ENCODE measurements at regions not wholly inside any gene's neighbourhood (a gene's known extent, or its start where the extent isn't known, plus 50 kb on each side); places are given as distances from the start of the nearest gene placed in this dataset.

DNA sequence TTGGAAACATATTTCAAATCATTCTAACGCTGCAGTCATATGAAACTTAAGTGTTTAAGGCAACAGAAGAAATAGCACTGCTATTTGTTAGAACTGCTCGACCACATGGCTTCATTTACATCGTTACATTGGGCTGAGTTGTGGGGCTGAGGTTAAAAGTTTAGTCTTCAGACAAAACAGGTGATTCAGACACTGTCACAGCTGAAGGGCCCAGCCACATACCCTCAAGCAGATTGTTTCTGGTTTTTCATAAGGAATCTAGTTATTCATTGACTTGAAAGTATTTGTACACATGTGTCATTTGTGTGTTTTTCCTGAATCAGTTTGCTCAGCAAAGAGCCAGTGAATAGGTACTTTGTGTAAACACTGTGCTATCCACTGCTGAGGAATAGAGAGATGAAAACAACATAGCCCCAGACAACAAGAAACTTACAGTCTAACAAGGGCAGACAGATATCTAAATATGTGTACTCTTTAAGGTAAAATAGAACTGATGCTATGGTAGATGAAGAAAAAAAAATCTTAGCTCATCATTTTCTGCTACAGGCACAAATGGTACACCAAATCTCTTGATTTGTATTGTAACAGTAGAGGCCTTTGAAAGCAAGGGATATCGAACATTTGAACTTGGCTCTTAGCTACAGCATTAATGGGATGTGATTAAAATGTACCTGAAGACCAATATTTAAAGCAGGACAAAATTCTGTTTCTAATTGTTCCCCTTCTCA is 357.6 kb upstream of the RPS23 start (continued):
- TF ChIP-seq, protein P1, sequence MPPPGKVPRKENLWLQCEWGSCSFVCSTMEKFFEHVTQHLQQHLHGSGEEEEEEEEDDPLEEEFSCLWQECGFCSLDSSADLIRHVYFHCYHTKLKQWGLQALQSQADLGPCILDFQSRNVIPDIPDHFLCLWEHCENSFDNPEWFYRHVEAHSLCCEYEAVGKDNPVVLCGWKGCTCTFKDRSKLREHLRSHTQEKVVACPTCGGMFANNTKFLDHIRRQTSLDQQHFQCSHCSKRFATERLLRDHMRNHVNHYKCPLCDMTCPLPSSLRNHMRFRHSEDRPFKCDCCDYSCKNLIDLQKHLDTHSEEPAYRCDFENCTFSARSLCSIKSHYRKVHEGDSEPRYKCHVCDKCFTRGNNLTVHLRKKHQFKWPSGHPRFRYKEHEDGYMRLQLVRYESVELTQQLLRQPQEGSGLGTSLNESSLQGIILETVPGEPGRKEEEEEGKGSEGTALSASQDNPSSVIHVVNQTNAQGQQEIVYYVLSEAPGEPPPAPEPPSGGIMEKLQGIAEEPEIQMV (CRISPR knock-in tag; IDR thresholded peaks at IDR 0.05; ENCODE audit: low read depth), result no peak
- peak; percentile 94 for TF ChIP-seq TEAD3 (CRISPR knock-in tag; optimal IDR thresholded peaks at IDR 0.05; ENCODE audit: borderline replicate concordance)
- TF ChIP-seq, protein P2, sequence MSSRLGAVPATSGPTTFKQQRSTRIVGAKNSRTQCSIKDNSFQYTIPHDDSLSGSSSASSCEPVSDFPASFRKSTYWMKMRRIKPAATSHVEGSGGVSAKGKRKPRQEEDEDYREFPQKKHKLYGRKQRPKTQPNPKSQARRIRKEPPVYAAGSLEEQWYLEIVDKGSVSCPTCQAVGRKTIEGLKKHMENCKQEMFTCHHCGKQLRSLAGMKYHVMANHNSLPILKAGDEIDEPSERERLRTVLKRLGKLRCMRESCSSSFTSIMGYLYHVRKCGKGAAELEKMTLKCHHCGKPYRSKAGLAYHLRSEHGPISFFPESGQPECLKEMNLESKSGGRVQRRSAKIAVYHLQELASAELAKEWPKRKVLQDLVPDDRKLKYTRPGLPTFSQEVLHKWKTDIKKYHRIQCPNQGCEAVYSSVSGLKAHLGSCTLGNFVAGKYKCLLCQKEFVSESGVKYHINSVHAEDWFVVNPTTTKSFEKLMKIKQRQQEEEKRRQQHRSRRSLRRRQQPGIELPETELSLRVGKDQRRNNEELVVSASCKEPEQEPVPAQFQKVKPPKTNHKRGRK (CRISPR knock-in tag; IDR thresholded peaks at IDR 0.05), result no peak
- TF ChIP-seq HNF4G (IDR thresholded peaks at IDR 0.05; ENCODE audit: borderline replicate concordance, low read depth, low read length), result no peak
- peak; percentile 47; the same call in 1 of the 2 replicates for TF ChIP-seq HNF4G (CRISPR knock-in tag; IDR thresholded peaks at IDR 0.05; ENCODE audit: borderline replicate concordance, low read depth)
- TF ChIP-seq KAT7 (CRISPR knock-in tag; IDR thresholded peaks at IDR 0.05; ENCODE audit: borderline replicate concordance), result no peak
- no peak for TF ChIP-seq E2F1 (CRISPR knock-in tag; IDR thresholded peaks at IDR 0.05)
- no peak for TF ChIP-seq ZBTB46 (CRISPR knock-in tag; IDR thresholded peaks at IDR 0.05; ENCODE audit: borderline replicate concordance)
- TF ChIP-seq ZNF550 (CRISPR knock-in tag; IDR thresholded peaks at IDR 0.05; ENCODE audit: borderline replicate concordance), result no peak
- TF ChIP-seq ZNF746 (CRISPR knock-in tag; IDR thresholded peaks at IDR 0.05), result no peak
- no peak for TF ChIP-seq ZNF572 (CRISPR knock-in tag; IDR thresholded peaks at IDR 0.05)
- no peak for TF ChIP-seq HNRNPL (IDR thresholded peaks at IDR 0.05; ENCODE audit: low read depth, low read length)
- peak; percentile 99 for TF ChIP-seq RARA (CRISPR knock-in tag; IDR thresholded peaks at IDR 0.05)
- TF ChIP-seq RFXANK (CRISPR knock-in tag; IDR thresholded peaks at IDR 0.05), result 0 out of 2 replicates have a peak, but pooled peaks have one; percentile 83
- TF ChIP-seq, protein P3, sequence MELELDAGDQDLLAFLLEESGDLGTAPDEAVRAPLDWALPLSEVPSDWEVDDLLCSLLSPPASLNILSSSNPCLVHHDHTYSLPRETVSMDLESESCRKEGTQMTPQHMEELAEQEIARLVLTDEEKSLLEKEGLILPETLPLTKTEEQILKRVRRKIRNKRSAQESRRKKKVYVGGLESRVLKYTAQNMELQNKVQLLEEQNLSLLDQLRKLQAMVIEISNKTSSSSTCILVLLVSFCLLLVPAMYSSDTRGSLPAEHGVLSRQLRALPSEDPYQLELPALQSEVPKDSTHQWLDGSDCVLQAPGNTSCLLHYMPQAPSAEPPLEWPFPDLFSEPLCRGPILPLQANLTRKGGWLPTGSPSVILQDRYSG (CRISPR knock-in tag; IDR thresholded peaks at IDR 0.05), result no peak
- TF ChIP-seq HMG20B (CRISPR knock-in tag; conservative IDR thresholded peaks at IDR 0.05), result peak; percentile 81; the same call in 1 of the 2 replicates
- TF ChIP-seq, protein P4, sequence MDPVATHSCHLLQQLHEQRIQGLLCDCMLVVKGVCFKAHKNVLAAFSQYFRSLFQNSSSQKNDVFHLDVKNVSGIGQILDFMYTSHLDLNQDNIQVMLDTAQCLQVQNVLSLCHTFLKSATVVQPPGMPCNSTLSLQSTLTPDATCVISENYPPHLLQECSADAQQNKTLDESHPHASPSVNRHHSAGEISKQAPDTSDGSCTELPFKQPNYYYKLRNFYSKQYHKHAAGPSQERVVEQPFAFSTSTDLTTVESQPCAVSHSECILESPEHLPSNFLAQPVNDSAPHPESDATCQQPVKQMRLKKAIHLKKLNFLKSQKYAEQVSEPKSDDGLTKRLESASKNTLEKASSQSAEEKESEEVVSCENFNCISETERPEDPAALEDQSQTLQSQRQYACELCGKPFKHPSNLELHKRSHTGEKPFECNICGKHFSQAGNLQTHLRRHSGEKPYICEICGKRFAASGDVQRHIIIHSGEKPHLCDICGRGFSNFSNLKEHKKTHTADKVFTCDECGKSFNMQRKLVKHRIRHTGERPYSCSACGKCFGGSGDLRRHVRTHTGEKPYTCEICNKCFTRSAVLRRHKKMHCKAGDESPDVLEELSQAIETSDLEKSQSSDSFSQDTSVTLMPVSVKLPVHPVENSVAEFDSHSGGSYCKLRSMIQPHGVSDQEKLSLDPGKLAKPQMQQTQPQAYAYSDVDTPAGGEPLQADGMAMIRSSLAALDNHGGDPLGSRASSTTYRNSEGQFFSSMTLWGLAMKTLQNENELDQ (CRISPR knock-in tag; IDR thresholded peaks at IDR 0.05; ENCODE audit: borderline replicate concordance), result no peak
- peak; percentile 74 for TF ChIP-seq TCF7 (IDR thresholded peaks at IDR 0.05; ENCODE audit: low read depth)
- TF ChIP-seq NFYB (CRISPR knock-in tag; IDR thresholded peaks at IDR 0.05), result no peak
- peak; percentile 89; the same call in 1 of the 2 replicates for TF ChIP-seq ZNF331 (CRISPR knock-in tag; IDR thresholded peaks at IDR 0.05)
- TF ChIP-seq ZNF614 (CRISPR knock-in tag; IDR thresholded peaks at IDR 0.05; ENCODE audit: borderline replicate concordance), result peak; percentile 92

Measured in HepG2 (cell line).